ENCODE measurements at regions not wholly inside any gene's neighbourhood (a gene's known extent, or its start where the extent isn't known, plus 50 kb on each side); places are given as distances from the start of the nearest gene placed in this dataset.

GRCh38 chr21:26761174-26761915 lies 83.9 kb downstream of the ADAMTS1 start:
- Histone ChIP-seq H3K4me1 (ENCODE audit: control insufficient read depth, insufficient read depth, low read length, unreplicated experiment) (no peaks in the 10 kb centered on the region), H3K27ac (ENCODE audit: low read depth, low read length) (no peak overlapping the region), H3K79me2 (ENCODE audit: control insufficient read depth, insufficient read depth, low read length, unreplicated experiment) (no peaks in the 10 kb centered on the region), H3K4me3 (ENCODE audit: low read depth, low read length) (no peak overlapping the region), H2AFZ (ENCODE audit: low read length, unreplicated experiment) (no peak overlapping the region), H3K36me3 (ENCODE audit: insufficient read depth, low read length) (no peaks in the 10 kb centered on the region), H3K27me3 (ENCODE audit: insufficient read depth, low read length) (no peaks in the 10 kb centered on the region)

- Histone ChIP-seq H3K27ac (ENCODE audit: low read depth, low read length) (no peak overlapping the region), H3K36me3 (ENCODE audit: insufficient read depth, low read length) (no peaks in the 10 kb centered on the region), H3K79me2 (ENCODE audit: control insufficient read depth, insufficient read depth, low read length, unreplicated experiment) (no peaks in the 10 kb centered on the region), H3K4me3 (ENCODE audit: low read depth, low read length) (no peak overlapping the region), H3K4me1 (ENCODE audit: control insufficient read depth, insufficient read depth, low read length, unreplicated experiment) (no peaks in the 10 kb centered on the region), H2AFZ (ENCODE audit: low read length, unreplicated experiment) (no peak overlapping the region), H3K27me3 (ENCODE audit: insufficient read depth, low read length) (no peaks in the 10 kb centered on the region)
These were observed 85.5 kb downstream of the ADAMTS1 start for GRCh38 chr21:26759731-26760130.

DNA sequence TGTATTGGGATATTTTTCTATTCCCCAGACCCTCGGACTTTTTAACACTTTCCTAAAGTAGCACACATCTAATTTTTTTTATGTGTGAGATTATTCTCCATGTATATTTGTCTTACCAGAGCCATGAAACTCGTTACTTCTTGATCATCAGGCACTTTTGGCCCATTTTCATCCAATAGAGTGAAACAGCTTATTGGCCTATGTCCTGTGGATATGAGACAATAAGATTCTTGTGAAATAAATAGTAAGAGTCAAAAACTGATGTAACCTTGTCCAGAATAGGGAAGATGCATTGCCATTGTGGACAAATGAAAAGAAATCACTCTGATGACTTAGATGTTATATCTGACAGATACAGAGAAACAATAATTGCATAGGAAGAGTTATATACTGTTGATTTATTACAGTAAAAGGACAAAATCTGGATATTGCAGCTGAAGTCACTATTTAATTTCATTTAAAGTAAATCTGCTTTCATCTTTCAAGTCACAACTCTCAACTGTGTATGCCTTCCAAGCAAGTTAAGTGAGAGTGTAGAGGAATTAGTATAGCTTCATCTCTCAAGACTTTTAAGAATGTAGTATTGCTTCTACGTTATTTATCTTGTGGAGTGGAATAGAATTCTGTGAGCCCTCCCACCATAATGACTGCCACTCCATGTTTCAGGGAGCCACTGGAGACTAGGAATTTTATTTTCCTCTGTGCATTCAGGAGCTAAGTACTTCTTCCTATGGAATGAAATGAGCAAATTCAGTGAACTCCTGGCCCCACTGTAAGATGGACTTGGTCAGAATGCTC lies 86.9 kb downstream of the ADAMTS1 start:
- H3K36me3 ChIP-seq (ENCODE audit: insufficient read depth, low read length), result no peaks in the 10 kb centered on the region
- no peaks in the 10 kb centered on the region for H3K79me2 ChIP-seq (ENCODE audit: control insufficient read depth, insufficient read depth, low read length, unreplicated experiment)
- H3K27ac ChIP-seq (ENCODE audit: low read depth, low read length), result no peak overlapping the region
- H3K27me3 ChIP-seq (ENCODE audit: insufficient read depth, low read length), result no peaks in the 10 kb centered on the region
- no peak overlapping the region for H3K4me3 ChIP-seq (ENCODE audit: low read depth, low read length)
- H3K4me1 ChIP-seq (ENCODE audit: control insufficient read depth, insufficient read depth, low read length, unreplicated experiment), result no peaks in the 10 kb centered on the region
- H2AFZ ChIP-seq (ENCODE audit: low read length, unreplicated experiment), result no peak overlapping the region

- Histone ChIP-seq H3K27ac (ENCODE audit: low read depth, low read length) (no peak overlapping the region), H3K27me3 (ENCODE audit: insufficient read depth, low read length) (no peaks in the 10 kb centered on the region), H2AFZ (ENCODE audit: low read length, unreplicated experiment) (no peak overlapping the region)
These were observed 88.6 kb downstream of the ADAMTS1 start for GRCh38 chr21:26756491-26757159.

DNA sequence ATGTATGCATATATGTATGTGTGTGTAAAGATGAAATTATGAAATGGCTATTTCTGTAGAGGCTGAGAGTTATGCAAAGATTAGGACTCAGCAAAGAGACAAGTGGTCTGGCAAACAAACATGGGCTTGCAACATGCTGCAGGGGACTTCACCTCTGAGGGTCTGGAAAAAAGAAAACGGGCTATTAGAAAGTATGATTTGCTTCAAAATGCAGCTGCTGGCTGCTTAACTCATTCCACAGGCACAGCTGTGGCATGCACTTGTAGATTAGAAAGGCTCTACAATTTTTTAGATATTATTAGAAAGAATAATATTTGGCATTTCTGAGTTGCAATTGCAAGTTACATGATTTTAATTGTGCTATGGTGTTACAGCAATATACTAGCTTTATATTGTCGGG lies 90.4 kb downstream of the ADAMTS1 start:
- Histone ChIP-seq H3K4me3 (ENCODE audit: low read depth, low read length) (no peak overlapping the region), H3K27me3 (ENCODE audit: insufficient read depth, low read length) (no peaks in the 10 kb centered on the region)

More at GRCh38 chr21:26756491-26757159, 88.6 kb downstream of the ADAMTS1 start:
- no peak overlapping the region for H3K4me3 ChIP-seq (ENCODE audit: low read depth, low read length)
- no peaks in the 10 kb centered on the region for H3K4me1 ChIP-seq (ENCODE audit: control insufficient read depth, insufficient read depth, low read length, unreplicated experiment)
- no peaks in the 10 kb centered on the region for H3K36me3 ChIP-seq (ENCODE audit: insufficient read depth, low read length)
- H3K79me2 ChIP-seq (ENCODE audit: control insufficient read depth, insufficient read depth, low read length, unreplicated experiment), result no peaks in the 10 kb centered on the region

GRCh38 chr21:26753822-26754221 lies 91.4 kb downstream of the ADAMTS1 start:
- Histone ChIP-seq H3K79me2 (ENCODE audit: control insufficient read depth, insufficient read depth, low read length, unreplicated experiment) (no peaks in the 10 kb centered on the region), H3K4me1 (ENCODE audit: control insufficient read depth, insufficient read depth, low read length, unreplicated experiment) (no peaks in the 10 kb centered on the region), H3K27me3 (ENCODE audit: insufficient read depth, low read length) (no peaks in the 10 kb centered on the region), H3K36me3 (ENCODE audit: insufficient read depth, low read length) (no peaks in the 10 kb centered on the region), H2AFZ (ENCODE audit: low read length, unreplicated experiment) (no peak overlapping the region), H3K4me3 (ENCODE audit: low read depth, low read length) (no peak overlapping the region), H3K27ac (ENCODE audit: low read depth, low read length) (no peak overlapping the region)

More for the DNA sequence above, 90.4 kb downstream of the ADAMTS1 start:
- Histone ChIP-seq H2AFZ (ENCODE audit: low read length, unreplicated experiment) (no peak overlapping the region), H3K36me3 (ENCODE audit: insufficient read depth, low read length) (no peaks in the 10 kb centered on the region), H3K4me1 (ENCODE audit: control insufficient read depth, insufficient read depth, low read length, unreplicated experiment) (no peaks in the 10 kb centered on the region), H3K27ac (ENCODE audit: low read depth, low read length) (no peak overlapping the region), H3K79me2 (ENCODE audit: control insufficient read depth, insufficient read depth, low read length, unreplicated experiment) (no peaks in the 10 kb centered on the region)

- Histone ChIP-seq H3K27ac (ENCODE audit: low read depth, low read length) (no peak overlapping the region), H3K27me3 (ENCODE audit: insufficient read depth, low read length) (0 out of 2 replicates have a peak, but pooled peaks cover 8% of the 10 kb centered on the region), H3K4me1 (ENCODE audit: control insufficient read depth, insufficient read depth, low read length, unreplicated experiment) (no peaks in the 10 kb centered on the region), H3K36me3 (ENCODE audit: insufficient read depth, low read length) (no peaks in the 10 kb centered on the region), H3K4me3 (ENCODE audit: low read depth, low read length) (no peak overlapping the region), H3K79me2 (ENCODE audit: control insufficient read depth, insufficient read depth, low read length, unreplicated experiment) (no peaks in the 10 kb centered on the region), H2AFZ (ENCODE audit: low read length, unreplicated experiment) (no peak overlapping the region)
These were observed 92.4 kb downstream of the ADAMTS1 start for GRCh38 chr21:26752849-26753248.

DNA sequence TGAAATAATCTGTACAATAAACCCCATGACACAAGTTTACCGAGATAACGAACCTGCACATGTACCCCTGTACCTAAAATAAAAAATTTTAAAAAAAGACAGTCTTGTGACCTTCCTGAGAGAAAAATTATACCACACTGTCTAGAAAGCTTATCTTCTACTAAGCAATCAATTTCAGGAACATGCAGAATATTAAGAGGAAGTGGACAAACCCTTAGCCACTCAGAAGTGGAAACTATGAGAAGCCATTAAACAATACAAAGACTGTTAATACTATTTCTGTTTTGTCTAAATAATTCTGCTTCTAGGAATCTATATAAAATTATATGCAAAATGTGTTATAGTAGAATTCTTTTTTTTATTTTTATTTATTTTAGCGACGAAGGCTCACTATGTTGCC lies 93.9 kb downstream of the ADAMTS1 start:
- no peak overlapping the region for H3K27ac ChIP-seq (ENCODE audit: low read depth, low read length)
- no peaks in the 10 kb centered on the region for H3K79me2 ChIP-seq (ENCODE audit: control insufficient read depth, insufficient read depth, low read length, unreplicated experiment)
- H3K27me3 ChIP-seq (ENCODE audit: insufficient read depth, low read length), result peaks cover 12% of the 10 kb centered on the region; the same call in 1 of the 2 replicates
- no peak overlapping the region for H2AFZ ChIP-seq (ENCODE audit: low read length, unreplicated experiment)
- H3K4me3 ChIP-seq (ENCODE audit: low read depth, low read length), result no peak overlapping the region
- H3K4me1 ChIP-seq (ENCODE audit: control insufficient read depth, insufficient read depth, low read length, unreplicated experiment), result no peaks in the 10 kb centered on the region
- no peaks in the 10 kb centered on the region for H3K36me3 ChIP-seq (ENCODE audit: insufficient read depth, low read length)

DNA sequence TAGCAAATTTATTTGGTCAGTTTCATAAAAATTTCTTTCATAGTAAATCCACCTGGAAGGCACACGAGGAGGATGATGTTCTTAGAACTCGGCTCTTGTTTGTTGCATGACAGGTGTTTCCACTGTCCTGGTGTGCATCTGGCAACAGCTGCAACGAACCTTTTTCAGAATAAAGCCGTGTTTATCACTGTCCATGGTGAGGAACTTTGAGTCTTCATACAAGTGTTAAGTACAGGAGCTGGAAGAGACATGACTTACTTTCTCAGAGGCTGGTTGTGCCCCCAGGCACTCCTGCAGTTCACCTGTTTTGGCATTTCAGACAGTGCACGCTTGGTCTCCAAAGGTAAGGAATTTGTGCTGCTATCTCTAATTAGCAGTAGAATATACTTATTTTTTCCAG lies 97.1 kb downstream of the ADAMTS1 start:
- H3K4me3 ChIP-seq (ENCODE audit: low read depth, low read length), result no peak overlapping the region
- no peak overlapping the region for H2AFZ ChIP-seq (ENCODE audit: low read length, unreplicated experiment)
- H3K4me1 ChIP-seq (ENCODE audit: control insufficient read depth, insufficient read depth, low read length, unreplicated experiment), result no peaks in the 10 kb centered on the region
- no peaks in the 10 kb centered on the region for H3K36me3 ChIP-seq (ENCODE audit: insufficient read depth, low read length)
- no peaks in the 10 kb centered on the region for H3K79me2 ChIP-seq (ENCODE audit: control insufficient read depth, insufficient read depth, low read length, unreplicated experiment)
- H3K27ac ChIP-seq (ENCODE audit: low read depth, low read length), result no peak overlapping the region
- peaks cover 12% of the 10 kb centered on the region; the same call in 1 of the 2 replicates for H3K27me3 ChIP-seq (ENCODE audit: insufficient read depth, low read length)

GRCh38 chr21:26747216-26747615 lies 98.0 kb downstream of the ADAMTS1 start:
- Histone ChIP-seq H3K4me1 (ENCODE audit: control insufficient read depth, insufficient read depth, low read length, unreplicated experiment) (no peaks in the 10 kb centered on the region), H3K79me2 (ENCODE audit: control insufficient read depth, insufficient read depth, low read length, unreplicated experiment) (no peaks in the 10 kb centered on the region), H3K36me3 (ENCODE audit: insufficient read depth, low read length) (no peaks in the 10 kb centered on the region), H3K4me3 (ENCODE audit: low read depth, low read length) (no peak overlapping the region), H3K27me3 (ENCODE audit: insufficient read depth, low read length) (peaks cover 12% of the 10 kb centered on the region; the same call in 1 of the 2 replicates), H2AFZ (ENCODE audit: low read length, unreplicated experiment) (no peak overlapping the region), H3K27ac (ENCODE audit: low read depth, low read length) (no peak overlapping the region)
